ENCODE measurements at regions not wholly inside any gene's neighbourhood (a gene's known extent, or its start where the extent isn't known, plus 50 kb on each side); places are given as distances from the start of the nearest gene placed in this dataset.

DNA sequence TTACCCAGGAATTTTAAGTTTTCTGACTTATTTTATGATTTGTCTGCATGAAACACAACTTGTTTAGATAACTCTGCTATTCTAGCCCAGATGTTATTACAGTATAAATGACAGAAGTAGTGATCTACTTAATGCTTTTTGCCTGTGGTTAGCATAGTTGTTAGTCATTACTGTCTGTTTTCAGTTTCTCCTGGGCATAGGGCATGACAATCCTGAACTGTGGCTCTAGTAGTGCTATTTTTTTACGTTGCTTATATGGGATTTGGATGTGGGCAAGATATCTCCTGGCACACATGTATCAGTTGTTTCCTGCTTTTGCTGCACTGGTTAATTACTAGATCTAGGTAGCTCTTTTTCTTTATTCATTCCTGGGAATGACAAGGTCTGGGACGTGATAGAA is 1005.8 kb downstream of the PCDH18 start:
- TF ChIP-seq, protein P1, sequence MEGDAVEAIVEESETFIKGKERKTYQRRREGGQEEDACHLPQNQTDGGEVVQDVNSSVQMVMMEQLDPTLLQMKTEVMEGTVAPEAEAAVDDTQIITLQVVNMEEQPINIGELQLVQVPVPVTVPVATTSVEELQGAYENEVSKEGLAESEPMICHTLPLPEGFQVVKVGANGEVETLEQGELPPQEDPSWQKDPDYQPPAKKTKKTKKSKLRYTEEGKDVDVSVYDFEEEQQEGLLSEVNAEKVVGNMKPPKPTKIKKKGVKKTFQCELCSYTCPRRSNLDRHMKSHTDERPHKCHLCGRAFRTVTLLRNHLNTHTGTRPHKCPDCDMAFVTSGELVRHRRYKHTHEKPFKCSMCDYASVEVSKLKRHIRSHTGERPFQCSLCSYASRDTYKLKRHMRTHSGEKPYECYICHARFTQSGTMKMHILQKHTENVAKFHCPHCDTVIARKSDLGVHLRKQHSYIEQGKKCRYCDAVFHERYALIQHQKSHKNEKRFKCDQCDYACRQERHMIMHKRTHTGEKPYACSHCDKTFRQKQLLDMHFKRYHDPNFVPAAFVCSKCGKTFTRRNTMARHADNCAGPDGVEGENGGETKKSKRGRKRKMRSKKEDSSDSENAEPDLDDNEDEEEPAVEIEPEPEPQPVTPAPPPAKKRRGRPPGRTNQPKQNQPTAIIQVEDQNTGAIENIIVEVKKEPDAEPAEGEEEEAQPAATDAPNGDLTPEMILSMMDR (IDR thresholded peaks at IDR 0.05), result no peak
- TF ChIP-seq ZFX (IDR thresholded peaks at IDR 0.05; ENCODE audit: borderline replicate concordance), result no peak
